Cardiac muscle cell (in vitro differentiated cells and primary cell): ENCODE measurements at regions not wholly inside any gene's neighbourhood (a gene's known extent, or its start where the extent isn't known, plus 50 kb on each side); places are given as distances from the start of the nearest gene placed in this dataset.

Experiments
- DNase-seq, 2 donors: peaks; one replicate each; pipeline versions ENCODE4 v3.0.0 to v3.0.0-alpha.2; 2010 to 2017; ENCODE audit warnings: low read depth in 1 of 2, low spot score in 1 of 2
- H3K27ac ChIP-seq: fragments of 200-600 bp; sonication (generic); 2 replicates; pipeline ENCODE4 v1.5.1; 2016
- H3K27me3 ChIP-seq: fragments of 200-600 bp; sonication (generic); 2 replicates; pipeline ENCODE4 v1.6.0; 2016; ENCODE audit warnings: control low read depth
- H3K36me3 ChIP-seq: fragments of 200-600 bp; sonication (generic); 2 replicates; pipeline ENCODE4 v1.5.1; 2016; ENCODE audit warnings: control low read depth
- H3K4me1 ChIP-seq: fragments of 200-600 bp; sonication (generic); 2 replicates; pipeline ENCODE4 v1.8.1; 2017; ENCODE audit warnings: low read depth, mild to moderate bottlenecking, mixed run types
- H3K4me3 ChIP-seq: fragments of 200-600 bp; sonication (generic); 2 replicates; pipeline ENCODE4 v1.5.1; 2016; ENCODE audit warnings: mild to moderate bottlenecking
- H3K9me3 ChIP-seq: fragments of 200-600 bp; sonication (generic); 2 replicates; pipeline ENCODE4 v1.5.1; 2017; ENCODE audit warnings: low read depth, mild to moderate bottlenecking, control low read depth
- CTCF ChIP-seq: IDR thresholded peaks from 2 replicates; pipeline ENCODE4 v1.5.1; 2012; ENCODE audit warnings: low read depth, mild to moderate bottlenecking, low read length

- H3K4me1 ChIP-seq, result no peaks in the 10 kb centered on the region
- no peak overlapping the region for H3K27ac ChIP-seq
- H3K9me3 ChIP-seq, result no peaks in the 10 kb centered on the region
- H3K27me3 ChIP-seq, result no peaks in the 10 kb centered on the region
- no peaks in the 10 kb centered on the region for H3K36me3 ChIP-seq
- no peak for DNase-seq
- TF ChIP-seq CTCF, result no peak
- no peak overlapping the region for H3K4me3 ChIP-seq
These were observed 684.5 kb downstream of the PDHA2 start for GRCh38 chr4:96524311-96524875.

GRCh38 chr4:96525898-96526297 lies 686.0 kb downstream of the PDHA2 start:
- no peaks in the 10 kb centered on the region for H3K4me1 ChIP-seq
- no peaks in the 10 kb centered on the region for H3K36me3 ChIP-seq
- no peak overlapping the region for H3K27ac ChIP-seq
- no peak for TF ChIP-seq CTCF
- no peaks in the 10 kb centered on the region for H3K9me3 ChIP-seq
- peak in 1 of 2 donors; percentile 0 for DNase-seq
- no peaks in the 10 kb centered on the region for H3K27me3 ChIP-seq
- H3K4me3 ChIP-seq, result no peak overlapping the region

- Histone ChIP-seq H3K27ac (no peak overlapping the region), H3K27me3 (no peaks in the 10 kb centered on the region), H3K4me1 (no peaks in the 10 kb centered on the region), H3K4me3 (no peak overlapping the region), H3K9me3 (no peaks in the 10 kb centered on the region), H3K36me3 (no peaks in the 10 kb centered on the region)
- TF ChIP-seq CTCF, result no peak
- DNase-seq, result no peak
These were observed 686.7 kb downstream of the PDHA2 start for GRCh38 chr4:96526625-96527024.

GRCh38 chr4:96531836-96532235 lies 691.9 kb downstream of the PDHA2 start:
- Histone ChIP-seq H3K4me1 (no peaks in the 10 kb centered on the region), H3K4me3 (no peak overlapping the region), H3K36me3 (no peaks in the 10 kb centered on the region), H3K27ac (no peak overlapping the region), H3K9me3 (no peaks in the 10 kb centered on the region), H3K27me3 (no peaks in the 10 kb centered on the region)
- DNase-seq, result no peak
- no peak for TF ChIP-seq CTCF

GRCh38 chr4:96543346-96543745 lies 703.5 kb downstream of the PDHA2 start:
- no peak overlapping the region for H3K4me3 ChIP-seq
- H3K36me3 ChIP-seq, result no peaks in the 10 kb centered on the region
- no peak overlapping the region for H3K27ac ChIP-seq
- DNase-seq, result no peak
- no peak for TF ChIP-seq CTCF
- H3K27me3 ChIP-seq, result no peaks in the 10 kb centered on the region
- no peaks in the 10 kb centered on the region for H3K4me1 ChIP-seq
- H3K9me3 ChIP-seq, result no peaks in the 10 kb centered on the region

- Histone ChIP-seq H3K9me3 (no peaks in the 10 kb centered on the region), H3K36me3 (no peaks in the 10 kb centered on the region), H3K4me1 (no peaks in the 10 kb centered on the region), H3K27me3 (no peaks in the 10 kb centered on the region), H3K4me3 (no peak overlapping the region), H3K27ac (no peak overlapping the region)
- no peak for TF ChIP-seq CTCF
- no peak for DNase-seq
These were observed 718.6 kb downstream of the PDHA2 start for GRCh38 chr4:96558466-96558865.
